HG02938 (cell line): ENCODE measurements at regions not wholly inside any gene's neighbourhood (a gene's known extent, or its start where the extent isn't known, plus 50 kb on each side); places are given as distances from the start of the nearest gene placed in this dataset.

Experiments used
- ATAC-seq: cut with Tn5 transposase; IDR thresholded peaks from one replicate; pipeline ENCODE4 v1.9.1; 2021; ENCODE audit warnings: mild to moderate bottlenecking, moderate library complexity; ENCODE audit not compliant: unreplicated experiment

DNA sequence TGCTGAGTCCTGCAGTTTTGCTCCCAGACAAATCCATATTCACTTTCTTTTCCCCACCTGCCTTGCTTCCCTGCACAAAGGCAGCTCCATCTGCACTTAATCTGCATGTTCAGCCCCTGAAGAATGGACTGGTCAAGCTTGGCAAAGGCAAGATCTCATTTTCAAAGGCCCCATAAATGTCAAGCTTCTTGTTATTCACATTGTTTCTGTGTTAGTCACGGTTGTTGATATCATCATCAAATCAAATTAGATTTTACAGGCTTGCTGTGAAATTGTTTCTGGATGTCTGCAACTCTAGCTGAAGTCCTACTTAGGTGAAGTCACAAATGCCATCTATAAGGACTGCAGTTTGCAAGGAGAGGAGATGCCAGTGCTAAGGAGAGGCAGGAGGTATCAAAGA is 91.0 kb downstream of the GPAM start:
- ATAC-seq, result no peak

DNA sequence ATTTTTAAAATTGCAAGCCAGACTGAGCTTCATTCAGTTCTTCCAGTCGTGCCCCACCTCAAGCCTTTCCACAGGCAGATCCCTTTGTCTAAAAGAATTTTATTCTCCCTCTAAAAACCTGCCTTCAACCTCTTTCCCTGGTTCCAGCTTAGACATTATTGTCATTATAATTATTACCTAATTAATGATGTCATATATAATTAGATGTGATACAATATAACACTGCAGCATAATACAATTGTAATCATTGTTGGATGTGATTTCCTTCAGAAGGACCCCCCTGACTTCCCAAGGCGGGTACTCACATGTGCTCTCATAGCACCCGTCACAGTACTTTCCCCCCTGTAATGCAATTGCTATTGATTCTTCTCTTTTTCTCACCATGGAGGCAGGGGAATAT is 88.6 kb downstream of the GPAM start:
- ATAC-seq, result no peak

DNA sequence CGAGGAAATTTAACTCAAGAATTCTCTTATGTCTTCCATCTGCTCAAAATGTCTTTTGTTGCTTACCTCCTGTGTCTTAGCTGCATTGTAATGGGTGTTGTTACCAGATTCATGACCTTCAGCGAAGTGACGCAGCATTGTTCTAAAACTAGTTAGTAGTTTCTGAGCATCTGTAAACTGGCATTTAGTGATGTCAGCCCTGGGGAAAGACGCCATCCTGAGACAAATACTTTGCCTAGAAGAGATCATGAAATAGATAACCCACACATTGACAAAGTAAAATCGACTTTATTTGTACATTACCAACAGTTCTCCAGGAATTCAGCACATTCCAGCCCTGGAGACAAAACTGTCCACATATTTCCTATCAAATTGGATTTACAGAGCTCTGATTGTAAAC is 87.8 kb downstream of the GPAM start:
- ATAC-seq, result no peak

DNA sequence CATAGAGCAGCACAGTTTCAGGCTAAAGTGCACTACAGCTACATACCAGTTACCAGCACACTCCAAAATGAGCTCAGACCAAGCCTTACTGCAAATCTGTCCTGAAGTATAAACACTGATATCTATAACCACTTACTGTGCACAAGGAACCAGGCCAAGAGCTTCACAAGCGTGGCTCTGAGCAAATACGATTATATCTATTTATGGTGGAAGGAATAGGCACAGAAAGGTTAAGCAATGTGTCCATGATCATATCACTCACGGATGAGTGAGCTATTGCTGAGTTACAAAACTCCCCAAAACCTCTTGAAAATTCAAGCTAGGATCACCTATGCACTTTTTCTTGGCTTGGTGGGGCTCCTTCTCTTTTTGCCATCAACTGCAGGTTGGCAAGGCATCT is 84.9 kb downstream of the GPAM start:
- no peak for ATAC-seq
